ENCODE measurements at regions not wholly inside any gene's neighbourhood (a gene's known extent, or its start where the extent isn't known, plus 50 kb on each side); places are given as distances from the start of the nearest gene placed in this dataset.

- Histone ChIP-seq H3K27me3 (no peaks in the 10 kb centered on the region), H3K27ac (no peak overlapping the region), H3K36me3 (no peaks in the 10 kb centered on the region), H3K4me3 (no peak overlapping the region), H3K9me3 (no peaks in the 10 kb centered on the region), H3K4me1 (no peaks in the 10 kb centered on the region)
- WGBS: 51% methylated on average over 3 of the region's 3 CpGs
- no peak for DNase-seq (ENCODE audit: low spot score in 2 of 2)
- TF ChIP-seq POLR2AphosphoS5 (IDR thresholded peaks at IDR 0.05) (no peak), EP300 (IDR thresholded peaks at IDR 0.05) (no peak), POLR2A (IDR thresholded peaks at IDR 0.05) (no peak)
- TF ChIP-seq, protein P1, sequence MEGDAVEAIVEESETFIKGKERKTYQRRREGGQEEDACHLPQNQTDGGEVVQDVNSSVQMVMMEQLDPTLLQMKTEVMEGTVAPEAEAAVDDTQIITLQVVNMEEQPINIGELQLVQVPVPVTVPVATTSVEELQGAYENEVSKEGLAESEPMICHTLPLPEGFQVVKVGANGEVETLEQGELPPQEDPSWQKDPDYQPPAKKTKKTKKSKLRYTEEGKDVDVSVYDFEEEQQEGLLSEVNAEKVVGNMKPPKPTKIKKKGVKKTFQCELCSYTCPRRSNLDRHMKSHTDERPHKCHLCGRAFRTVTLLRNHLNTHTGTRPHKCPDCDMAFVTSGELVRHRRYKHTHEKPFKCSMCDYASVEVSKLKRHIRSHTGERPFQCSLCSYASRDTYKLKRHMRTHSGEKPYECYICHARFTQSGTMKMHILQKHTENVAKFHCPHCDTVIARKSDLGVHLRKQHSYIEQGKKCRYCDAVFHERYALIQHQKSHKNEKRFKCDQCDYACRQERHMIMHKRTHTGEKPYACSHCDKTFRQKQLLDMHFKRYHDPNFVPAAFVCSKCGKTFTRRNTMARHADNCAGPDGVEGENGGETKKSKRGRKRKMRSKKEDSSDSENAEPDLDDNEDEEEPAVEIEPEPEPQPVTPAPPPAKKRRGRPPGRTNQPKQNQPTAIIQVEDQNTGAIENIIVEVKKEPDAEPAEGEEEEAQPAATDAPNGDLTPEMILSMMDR (IDR thresholded peaks at IDR 0.05): no peak
Measured at GRCh38 chr3:168212664-168213285, 117.1 kb upstream of the GOLIM4 start.

DNA sequence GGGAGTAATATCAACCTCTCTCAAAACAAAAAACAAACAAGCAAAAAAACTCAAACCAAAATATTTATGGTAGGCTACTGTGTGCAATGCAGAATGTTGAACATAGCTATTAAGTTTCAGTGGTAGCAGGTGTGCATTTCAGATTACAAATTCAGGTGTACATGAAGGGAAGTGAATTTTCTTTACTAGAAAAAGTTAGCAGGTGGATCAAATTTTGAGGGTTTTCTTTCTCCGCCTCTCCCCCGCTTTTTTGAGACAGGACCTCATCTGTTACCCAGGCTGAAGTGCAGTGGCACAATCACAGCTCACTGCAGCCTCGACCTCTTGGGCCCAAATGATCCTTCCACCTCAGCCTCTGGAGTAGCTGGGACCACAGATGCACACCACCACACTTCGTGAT is 109.7 kb upstream of the GOLIM4 start:
- WGBS: 82% methylated on average over 4 of the region's 4 CpGs
- Histone ChIP-seq H3K27me3 (no peaks in the 10 kb centered on the region), H3K36me3 (no peaks in the 10 kb centered on the region), H3K4me3 (no peak overlapping the region), H3K4me1 (no peaks in the 10 kb centered on the region), H3K27ac (no peak overlapping the region), H3K9me3 (no peaks in the 10 kb centered on the region)
- TF ChIP-seq POLR2A (IDR thresholded peaks at IDR 0.05) (no peak), POLR2AphosphoS5 (IDR thresholded peaks at IDR 0.05) (no peak), EP300 (IDR thresholded peaks at IDR 0.05) (no peak)
- TF ChIP-seq, protein P1 (IDR thresholded peaks at IDR 0.05): no peak
- DNase-seq (ENCODE audit: low spot score in 2 of 2): no peak

GRCh38 chr3:168197162-168197561 is 101.4 kb upstream of the GOLIM4 start:
- no peak overlapping the region for H3K27ac ChIP-seq
- TF ChIP-seq EP300 (IDR thresholded peaks at IDR 0.05): no peak
- TF ChIP-seq POLR2A (IDR thresholded peaks at IDR 0.05): no peak
- TF ChIP-seq, protein P1 (IDR thresholded peaks at IDR 0.05): no peak
- TF ChIP-seq POLR2AphosphoS5 (IDR thresholded peaks at IDR 0.05): no peak
- no peaks in the 10 kb centered on the region for H3K9me3 ChIP-seq
- H3K36me3 ChIP-seq: no peaks in the 10 kb centered on the region
- peaks cover 5% of the 10 kb centered on the region for H3K27me3 ChIP-seq
- no peaks in the 10 kb centered on the region for H3K4me1 ChIP-seq
- DNase-seq (ENCODE audit: low spot score in 2 of 2): no peak
- 81% methylated on average over 3 of the region's 3 CpGs for WGBS
- no peak overlapping the region for H3K4me3 ChIP-seq

DNA sequence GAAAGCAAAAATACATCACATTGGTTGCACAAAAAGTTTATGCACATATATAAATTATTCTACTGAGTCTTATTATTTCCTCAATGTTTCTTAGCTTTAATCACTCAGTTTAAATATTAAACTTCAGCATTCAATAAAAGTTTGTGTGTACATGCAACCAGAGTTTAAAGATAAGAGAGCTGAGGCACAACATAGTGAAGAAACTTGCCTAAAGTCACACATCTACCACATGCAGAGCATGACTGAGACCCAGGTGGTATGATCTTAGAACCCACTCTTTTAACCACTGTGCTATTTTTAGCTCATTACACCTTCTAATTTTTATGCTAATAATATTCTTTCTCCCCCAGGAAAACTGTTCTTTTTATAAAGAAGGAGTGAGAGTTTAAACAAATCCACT is 96.1 kb upstream of the GOLIM4 start:
- H3K27ac ChIP-seq: no peak overlapping the region
- H3K36me3 ChIP-seq: no peaks in the 10 kb centered on the region
- no peaks in the 10 kb centered on the region for H3K9me3 ChIP-seq
- H3K4me1 ChIP-seq: no peaks in the 10 kb centered on the region
- no peak for DNase-seq (ENCODE audit: low spot score in 2 of 2)
- no peak overlapping the region for H3K4me3 ChIP-seq
- TF ChIP-seq, protein P1 (IDR thresholded peaks at IDR 0.05): no peak
- TF ChIP-seq EP300 (IDR thresholded peaks at IDR 0.05) (no peak), POLR2A (IDR thresholded peaks at IDR 0.05) (no peak), POLR2AphosphoS5 (IDR thresholded peaks at IDR 0.05) (no peak)
- no peaks in the 10 kb centered on the region for H3K27me3 ChIP-seq

GRCh38 chr3:168187233-168187632 is 91.5 kb upstream of the GOLIM4 start:
- Histone ChIP-seq H3K4me3 (no peak overlapping the region), H3K4me1 (no peaks in the 10 kb centered on the region), H3K36me3 (no peaks in the 10 kb centered on the region), H3K27me3 (no peaks in the 10 kb centered on the region), H3K9me3 (no peaks in the 10 kb centered on the region), H3K27ac (no peak overlapping the region)
- no peak for DNase-seq (ENCODE audit: low spot score in 2 of 2)
- TF ChIP-seq, protein P1 (IDR thresholded peaks at IDR 0.05): no peak
- TF ChIP-seq POLR2AphosphoS5 (IDR thresholded peaks at IDR 0.05) (no peak), POLR2A (IDR thresholded peaks at IDR 0.05) (no peak), EP300 (IDR thresholded peaks at IDR 0.05) (no peak)
- 89% methylated on average over 3 of the region's 3 CpGs for WGBS

All from suprapubic skin (tissue), 4 donors.